ENCODE measurements at regions not wholly inside any gene's neighbourhood (a gene's known extent, or its start where the extent isn't known, plus 50 kb on each side); places are given as distances from the start of the nearest gene placed in this dataset.

DNA sequence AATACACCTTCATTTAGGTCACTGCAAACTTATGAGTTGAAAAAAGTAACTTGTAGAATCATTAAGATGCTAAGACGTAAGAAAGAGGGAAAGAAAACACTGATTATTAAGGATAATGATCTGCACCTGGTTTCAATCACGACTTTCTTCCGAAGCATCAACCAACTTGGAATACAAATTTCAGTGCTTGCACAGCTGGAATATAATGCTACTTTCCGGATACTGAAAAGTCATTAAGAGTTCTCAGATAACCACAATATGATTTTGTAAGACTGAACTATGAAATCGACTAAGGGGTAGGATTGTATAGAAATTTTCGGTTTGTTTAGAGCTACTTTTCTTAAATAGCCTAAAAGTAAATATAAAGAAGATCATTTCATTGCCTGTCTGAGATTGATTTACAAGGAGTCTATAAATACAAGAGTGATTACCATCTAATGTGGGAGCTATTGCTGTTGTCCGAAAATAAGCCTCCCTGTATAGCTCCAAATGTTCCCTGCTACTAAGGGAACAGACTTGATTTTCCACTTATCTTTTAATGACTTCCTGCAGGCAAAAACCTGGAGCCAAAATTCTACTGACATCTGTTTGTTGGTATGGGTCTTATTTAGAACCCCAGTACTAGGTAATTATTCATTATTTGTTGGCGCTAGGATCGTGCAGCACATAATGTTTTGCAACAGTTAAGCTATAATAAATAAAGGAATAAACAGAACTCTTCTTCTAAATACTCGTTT lies 673.3 kb downstream of the KCNT2 start:
- DNase-seq (ENCODE audit: low spot score) = no peak

DNA sequence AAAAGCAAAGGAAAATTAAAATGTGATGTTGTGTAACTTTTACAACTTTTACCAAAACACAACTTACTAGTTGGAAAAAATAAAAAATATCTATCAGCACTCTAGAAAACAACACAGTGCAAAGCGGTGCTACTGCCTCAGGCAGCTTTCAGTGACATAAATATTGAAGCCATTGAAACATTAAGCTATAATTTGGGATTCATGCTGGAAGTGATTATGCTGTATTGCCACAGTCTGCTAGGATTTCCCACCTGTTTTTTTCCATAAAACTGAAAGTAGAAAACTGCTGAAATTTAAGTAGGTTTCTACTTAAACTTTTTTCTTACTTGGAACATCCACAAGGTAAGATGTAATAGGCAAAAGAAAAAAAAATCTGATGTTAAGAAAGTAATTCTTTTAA lies 674.4 kb downstream of the KCNT2 start:
- no peak for DNase-seq (ENCODE audit: low spot score)

DNA sequence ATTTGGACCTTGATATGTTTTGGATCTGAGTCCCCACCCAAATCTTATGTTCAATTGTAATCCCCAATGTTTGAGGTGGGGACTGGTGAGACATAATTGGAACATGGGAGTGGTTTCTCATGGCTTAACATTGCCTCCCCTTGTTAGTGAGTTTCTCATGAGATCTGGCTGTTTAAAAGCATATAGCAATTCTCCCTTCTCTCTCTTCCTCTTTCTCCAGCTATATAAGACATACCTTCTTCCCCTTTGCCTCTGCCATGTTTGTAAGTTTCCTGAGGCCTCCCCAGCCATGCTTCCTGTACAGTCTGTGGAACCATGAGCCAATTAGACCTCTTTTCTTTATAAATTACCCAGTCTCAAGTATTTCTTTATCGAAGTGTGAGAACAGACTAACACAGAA lies 692.4 kb downstream of the KCNT2 start:
- DNase-seq (ENCODE audit: low spot score) = no peak

DNA sequence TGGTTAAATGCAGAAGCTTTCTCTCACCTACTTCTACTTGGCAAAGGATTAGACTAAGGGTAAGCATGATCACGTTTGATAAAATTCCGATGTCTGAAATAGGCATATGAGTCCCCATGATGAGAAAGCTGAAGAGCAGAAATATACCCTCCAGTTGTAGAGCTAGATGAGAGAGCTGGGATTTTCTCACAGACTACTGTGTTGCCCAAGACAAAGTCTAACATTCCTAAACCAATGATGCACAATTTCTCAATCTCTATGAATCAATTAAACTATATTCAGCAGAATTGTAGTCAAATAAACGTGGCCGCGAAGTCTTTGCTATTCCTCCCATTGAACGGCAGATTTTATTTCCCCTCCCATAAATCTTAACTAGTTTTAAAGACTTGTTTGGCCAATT lies 699.2 kb downstream of the KCNT2 start:
- DNase-seq (ENCODE audit: low spot score) = no peak

DNA sequence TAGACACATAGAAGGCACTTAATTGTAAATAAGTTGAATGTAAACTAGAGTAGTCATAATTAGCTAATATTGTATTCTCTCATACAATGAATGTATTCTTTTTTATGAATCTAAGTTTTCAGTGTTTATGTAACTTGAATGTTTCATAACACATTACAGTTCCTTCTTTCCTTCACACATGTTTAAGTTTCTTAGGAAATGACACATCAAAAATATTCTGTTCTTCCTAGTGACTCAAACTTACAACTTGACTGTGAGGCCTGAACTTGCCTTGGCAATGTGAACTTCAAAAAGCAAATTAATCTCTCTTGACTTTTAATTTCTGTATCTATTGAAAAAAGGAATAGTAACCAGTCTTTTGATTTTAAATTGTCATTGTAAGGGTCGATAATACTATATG lies 700.1 kb downstream of the KCNT2 start:
- no peak for DNase-seq (ENCODE audit: low spot score)

DNA sequence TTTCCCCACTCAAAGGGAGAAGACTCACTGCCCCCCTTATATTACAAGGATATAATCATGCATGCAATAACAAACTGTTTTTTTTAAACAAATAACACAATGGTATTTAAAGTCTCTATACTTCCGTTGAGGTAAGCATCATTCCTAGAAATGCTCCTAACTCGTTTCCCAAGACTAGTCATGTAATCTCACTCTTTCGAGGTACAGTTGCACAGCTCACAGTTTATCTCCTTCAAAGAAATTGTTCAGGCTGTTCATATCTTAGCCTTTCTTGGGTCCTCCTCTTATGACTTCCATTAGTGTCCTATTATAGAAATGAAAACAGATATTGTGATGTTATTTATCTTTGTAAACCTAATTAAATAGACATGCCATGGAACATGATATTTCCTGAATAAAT lies 705.0 kb downstream of the KCNT2 start:
- no peak for DNase-seq (ENCODE audit: low spot score)

DNA sequence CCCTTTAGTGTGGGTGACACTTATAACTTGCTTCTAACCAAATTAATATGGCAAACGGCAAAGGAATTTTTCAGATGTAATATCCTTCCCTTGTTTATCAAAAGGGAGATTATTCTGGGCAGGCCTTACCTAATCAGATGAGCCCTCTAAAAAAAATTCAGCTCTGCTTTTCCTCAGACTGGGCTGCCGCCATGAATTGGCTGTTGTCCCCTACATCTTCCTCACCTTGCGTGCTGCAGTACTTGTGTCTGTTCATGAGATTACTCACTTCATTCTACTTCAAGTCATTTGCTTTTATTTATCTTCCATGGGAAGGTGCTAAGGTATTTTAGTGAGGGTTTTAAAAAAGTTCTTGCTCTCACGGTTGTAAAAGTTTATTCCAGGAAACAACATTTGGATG lies 705.5 kb downstream of the KCNT2 start:
- DNase-seq (ENCODE audit: low spot score) = no peak

DNA sequence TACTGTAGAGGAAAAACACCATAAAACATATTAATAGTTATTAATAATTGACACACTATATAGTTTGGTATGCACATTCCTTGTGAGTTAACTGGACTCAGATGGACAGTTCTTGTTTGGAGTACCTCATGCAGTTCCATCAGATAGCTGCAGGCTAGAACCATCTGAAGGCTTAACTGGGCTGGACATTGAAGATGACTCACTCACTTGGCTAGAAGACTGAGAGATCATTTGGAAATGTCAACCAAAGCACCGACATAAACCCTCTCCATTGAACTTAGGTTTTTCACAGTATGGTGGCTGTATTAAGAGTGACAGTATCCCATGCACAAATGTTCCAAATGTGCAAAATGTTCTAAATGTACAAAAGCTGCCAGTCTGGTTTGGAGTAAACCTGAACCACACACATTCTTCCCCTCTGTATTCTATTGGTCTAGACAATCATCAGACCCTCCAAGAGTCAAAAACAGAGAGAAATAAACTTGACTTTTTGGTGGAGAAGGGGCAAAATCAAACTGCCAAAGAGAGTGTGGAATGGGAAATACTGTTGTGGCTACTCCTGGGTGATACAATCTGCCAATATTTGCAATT lies 708.4 kb downstream of the KCNT2 start:
- DNase-seq (ENCODE audit: low spot score) = peak; percentile 35

DNA sequence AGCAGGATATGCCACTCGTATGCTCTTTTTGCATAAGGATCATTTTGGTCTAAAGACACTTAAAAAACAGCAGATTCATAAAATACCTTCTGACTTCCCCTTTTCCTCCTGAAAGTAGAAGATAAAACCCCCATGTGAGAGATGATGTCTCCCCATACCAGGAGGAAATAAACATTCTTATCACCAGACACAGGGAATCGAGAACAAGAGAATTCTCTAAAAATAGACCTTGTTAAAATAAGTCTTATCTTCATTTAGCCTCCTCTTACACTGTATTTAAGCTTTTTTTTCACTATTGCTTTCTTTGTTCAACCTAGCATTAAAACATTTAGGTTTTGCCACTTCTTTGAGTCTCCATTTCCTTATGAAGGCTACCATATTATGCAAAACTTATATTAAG lies 709.3 kb downstream of the KCNT2 start:
- DNase-seq (ENCODE audit: low spot score) = no peak

DNA sequence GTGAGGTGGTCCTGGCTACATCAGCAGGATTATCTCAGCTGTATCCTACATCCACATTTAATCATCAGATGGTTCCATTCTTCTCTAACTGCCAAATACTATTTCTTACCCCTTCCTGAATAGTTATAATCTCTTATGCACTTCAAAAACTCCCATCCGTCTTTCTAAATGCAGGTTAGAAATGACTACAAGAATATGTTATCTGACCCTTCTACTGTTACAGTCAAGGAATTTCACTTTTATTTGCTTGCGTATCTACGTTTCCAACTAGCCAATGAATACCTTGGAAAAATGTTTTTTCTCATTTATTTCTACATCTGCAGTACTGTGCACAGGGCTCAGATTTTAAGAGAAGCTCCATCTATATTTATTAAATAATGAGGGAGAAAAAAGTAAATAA lies 709.9 kb downstream of the KCNT2 start:
- DNase-seq (ENCODE audit: low spot score) = no peak

DNA sequence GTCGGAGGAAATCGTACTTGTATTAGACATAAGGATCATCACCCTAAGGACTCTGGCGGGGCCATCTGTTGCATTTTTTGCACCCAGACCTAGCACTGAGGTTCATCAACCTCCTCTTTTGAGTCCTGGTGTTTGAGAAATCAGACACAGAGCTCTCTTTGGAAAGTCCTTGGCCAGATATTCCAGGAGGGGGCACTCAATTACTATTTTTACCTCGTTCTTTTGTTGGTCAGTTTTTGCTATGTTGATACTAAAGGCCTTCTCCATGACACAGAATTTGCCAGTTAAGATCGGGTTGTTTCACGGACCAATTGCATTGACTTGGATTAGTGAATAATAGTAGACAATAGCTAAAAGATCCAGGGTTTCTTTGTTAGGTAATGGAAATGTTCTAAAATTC lies 711.2 kb downstream of the KCNT2 start:
- DNase-seq (ENCODE audit: low spot score) = no peak

DNA sequence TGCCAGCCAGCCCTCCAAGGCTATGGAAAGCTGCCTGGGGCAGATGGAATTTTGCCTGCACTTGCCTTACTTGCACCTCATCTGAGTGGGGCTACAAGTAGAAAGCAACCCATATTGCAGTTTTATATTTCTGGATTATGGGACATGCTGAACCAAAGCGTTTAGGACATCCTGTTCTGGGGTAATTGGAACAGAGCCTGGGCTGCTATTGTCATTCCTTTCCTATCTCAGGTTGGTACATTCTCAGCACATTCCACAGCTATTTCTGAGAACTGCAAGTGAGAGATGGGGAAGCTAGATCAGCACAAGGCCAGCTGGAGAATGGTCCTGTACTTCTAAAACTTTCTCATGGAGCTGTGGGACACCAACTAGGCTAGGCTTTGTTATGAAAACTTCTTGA lies 713.8 kb downstream of the KCNT2 start:
- no peak for DNase-seq (ENCODE audit: low spot score)

DNA sequence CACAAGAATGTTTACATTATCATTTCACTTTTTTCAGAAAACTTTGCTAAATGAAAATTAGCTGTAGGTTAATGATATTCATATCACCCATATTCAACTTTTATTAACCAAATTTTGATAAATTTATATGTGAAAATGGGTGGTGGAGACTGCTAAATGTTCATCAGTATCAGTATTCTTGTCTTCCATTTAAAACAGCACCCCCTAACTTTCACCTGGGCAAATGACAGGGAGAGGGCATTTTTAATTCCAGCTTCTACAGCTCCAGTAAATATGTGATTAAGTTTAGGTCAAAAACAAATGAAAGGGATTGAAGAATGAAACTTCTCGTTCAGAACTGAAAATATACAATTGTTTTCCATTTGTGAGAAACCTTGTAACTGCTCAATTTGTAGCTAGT lies 722.2 kb downstream of the KCNT2 start:
- DNase-seq (ENCODE audit: low spot score) = no peak

DNA sequence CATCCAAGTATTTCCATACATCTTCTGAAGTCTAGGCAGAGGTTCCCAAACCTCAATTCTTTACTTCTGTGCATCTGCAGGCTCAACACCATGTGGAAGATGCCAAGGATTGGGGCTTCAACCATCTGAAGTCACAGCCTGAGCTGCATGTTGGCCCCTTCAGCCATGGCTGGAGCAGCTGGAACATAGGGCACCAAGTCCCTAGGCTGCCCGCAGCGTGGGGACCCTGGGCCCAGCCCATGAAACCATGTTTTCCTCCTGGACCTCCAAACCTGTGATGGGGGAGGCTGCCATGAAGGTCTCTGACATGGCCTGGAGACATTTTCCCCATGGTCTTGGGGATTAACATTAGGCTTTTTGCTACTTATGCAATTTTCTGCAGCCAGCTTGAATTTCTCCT lies 729.8 kb downstream of the KCNT2 start:
- DNase-seq (ENCODE audit: low spot score) = no peak

DNA sequence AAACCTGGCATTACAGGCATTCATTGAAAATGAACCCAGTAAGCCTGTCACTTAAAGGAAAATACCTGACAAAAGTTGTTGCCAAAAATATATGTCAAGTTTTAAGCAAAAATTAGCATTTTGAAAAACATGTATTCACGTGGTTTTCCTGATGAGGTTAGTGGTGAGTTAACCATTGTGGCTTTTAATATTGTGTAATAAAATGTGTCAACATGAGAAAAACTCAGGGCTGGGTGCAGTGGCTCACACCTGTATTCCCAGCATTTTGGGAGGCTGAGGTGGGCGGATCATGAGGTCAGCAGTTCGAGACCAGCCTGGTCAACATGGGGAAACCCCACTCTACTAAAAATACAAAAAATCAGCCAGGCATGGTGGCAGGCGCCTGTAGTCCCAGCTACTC lies 731.4 kb downstream of the KCNT2 start:
- no peak for DNase-seq (ENCODE audit: low spot score)

DNA sequence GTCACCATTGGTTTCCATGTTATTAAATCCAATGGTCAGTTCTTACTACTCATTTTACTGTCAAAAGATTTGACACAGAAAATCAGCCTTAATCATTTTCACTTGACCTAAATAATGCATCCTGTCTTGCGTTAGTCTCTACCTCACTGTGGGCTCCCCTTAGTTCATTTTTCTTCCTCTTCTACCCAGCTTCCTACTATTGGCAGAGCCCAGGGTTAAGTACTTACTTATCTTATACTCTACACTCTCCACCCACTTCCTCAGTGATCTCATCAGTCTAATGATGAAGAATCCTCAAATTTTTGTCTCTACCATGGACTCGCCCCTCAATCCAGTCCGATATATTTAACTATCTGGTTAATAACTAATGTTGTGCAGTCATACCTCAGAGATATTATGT lies 735.9 kb downstream of the KCNT2 start:
- DNase-seq (ENCODE audit: low spot score) = no peak

DNA sequence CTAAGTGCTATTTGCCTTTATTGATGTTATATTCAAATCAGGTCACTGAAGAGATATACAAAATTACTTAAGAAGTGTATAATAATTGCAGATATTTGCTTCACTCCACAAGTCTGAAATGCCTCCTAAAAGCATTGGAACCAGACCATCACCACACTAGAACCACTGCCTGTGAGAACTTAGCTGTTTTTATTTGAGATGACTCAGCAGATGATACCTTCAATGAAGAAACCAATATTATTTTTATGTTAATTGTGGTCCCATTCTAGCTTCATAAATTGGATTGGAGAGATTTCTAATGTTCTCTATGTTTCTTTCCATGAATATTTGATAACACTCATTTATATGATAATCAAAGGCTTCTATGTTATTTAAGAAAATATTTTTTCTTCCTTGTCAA lies 740.6 kb downstream of the KCNT2 start:
- no peak for DNase-seq (ENCODE audit: low spot score)

DNA sequence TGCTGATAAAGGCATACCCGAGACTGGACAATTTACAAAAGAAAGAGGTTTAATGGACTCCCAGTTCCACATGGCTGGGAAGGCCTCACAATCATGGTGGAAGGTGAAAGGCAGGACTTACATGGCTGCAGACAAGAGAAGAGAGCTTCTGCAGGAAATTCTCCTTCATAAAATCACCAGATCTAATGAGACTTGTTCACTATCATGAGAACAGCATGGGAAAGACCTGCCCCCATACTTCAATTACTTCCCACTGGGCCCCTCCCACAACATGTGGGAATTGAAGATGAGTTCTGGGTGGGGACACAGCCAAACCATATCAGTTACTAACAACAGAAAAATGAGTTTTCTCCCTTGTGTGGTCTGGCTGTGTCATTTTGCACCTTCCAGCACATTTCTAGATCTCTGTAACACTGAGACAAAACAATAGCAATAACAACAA lies 741.4 kb downstream of the KCNT2 start:
- no peak for DNase-seq (ENCODE audit: low spot score)

DNA sequence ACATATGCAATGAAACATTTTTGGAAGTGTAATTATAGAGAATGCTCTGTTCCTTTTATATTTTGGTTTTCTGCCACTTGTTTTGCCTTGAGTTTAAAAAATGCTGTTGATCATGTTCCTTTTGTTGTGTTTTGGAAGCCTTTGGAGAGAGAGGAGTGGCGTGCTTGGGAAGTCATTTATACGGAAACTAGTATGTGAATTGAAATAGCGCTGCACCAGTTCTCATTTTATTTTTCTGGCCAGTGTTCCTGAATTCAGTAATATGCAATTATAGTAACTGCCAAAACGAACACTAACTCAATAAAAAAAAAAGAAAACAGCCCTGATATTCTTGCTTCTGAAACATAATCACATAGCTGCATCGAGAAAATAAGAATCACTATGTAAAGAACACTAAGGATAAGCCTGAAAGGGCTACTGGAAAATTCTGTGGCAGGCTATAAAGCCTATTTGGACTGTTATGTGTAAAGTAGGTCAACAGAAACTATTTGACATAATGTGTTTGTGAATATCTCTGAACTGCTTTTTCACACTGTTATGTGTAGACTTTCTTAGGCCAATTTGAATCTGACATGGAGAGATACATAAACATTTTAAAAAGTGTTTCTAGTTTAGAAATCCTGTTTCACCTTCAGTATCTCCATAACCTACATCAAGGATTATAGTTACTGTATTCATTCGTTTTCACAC lies 742.0 kb downstream of the KCNT2 start:
- no peak for DNase-seq (ENCODE audit: low spot score)

DNA sequence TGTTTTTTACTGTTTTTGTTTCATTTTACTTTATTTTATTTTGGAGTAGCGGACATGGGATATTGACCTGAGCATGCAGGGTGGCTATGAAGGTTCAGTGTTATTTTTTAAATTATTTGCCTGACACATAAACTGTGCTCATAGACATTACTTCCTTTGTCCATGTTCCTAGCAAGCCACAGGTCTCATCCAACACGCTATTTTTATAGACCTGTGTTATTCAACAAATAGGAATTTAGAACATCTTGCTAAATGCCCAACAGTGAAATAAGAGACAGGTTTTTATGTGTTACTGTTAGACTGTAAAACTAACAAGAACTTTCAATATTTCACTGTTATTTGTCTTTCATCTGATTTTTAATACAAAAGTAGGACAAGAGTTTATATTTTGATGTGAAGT lies 756.4 kb downstream of the KCNT2 start:
- DNase-seq (ENCODE audit: low spot score) = peak; percentile 4

DNA sequence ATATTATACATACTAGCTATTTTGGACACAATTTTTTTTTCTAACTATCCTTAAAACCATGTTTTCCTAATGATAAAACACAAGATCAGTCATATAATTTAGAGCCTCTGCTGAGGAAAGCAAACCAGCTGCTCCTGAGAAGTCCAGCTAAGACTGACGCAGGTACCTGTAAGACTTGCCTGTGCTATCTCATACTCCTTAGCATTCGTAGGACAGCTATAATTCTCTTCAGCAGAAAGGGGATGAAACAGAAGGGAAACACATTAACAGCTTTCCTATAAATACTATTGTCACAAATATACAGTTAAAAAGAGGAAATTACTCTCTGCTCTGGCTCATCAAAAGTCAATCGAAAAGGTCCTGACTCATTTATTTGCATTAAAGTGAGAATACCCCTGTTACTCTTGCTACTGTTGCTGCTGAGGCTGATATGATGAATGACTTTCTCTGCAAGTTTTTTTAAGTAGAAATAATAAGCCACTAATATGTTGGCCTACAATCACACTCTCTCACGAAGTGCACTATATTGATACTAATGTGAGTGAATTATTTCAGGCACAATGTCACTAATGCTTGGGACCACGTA lies 757.1 kb downstream of the KCNT2 start:
- no peak for DNase-seq (ENCODE audit: low spot score)

DNA sequence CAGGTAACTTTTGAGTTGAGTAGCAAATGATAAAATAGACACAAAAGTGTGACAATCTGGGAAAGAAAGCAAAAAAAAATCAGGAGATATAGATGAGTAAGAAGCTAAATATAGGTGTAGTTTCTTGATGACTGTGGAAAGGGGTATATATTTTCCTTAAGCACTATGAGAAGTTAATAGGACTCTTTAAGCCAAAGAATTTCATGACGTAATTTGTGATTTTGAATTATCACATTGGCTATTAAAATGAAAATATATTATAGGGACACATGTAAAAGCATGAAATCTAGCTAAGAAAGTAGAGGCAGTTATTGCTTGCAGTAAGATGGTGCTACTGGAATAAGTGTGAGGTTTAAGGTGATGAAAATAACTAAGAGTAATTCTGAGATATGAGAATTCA lies 759.1 kb downstream of the KCNT2 start:
- DNase-seq (ENCODE audit: low spot score) = no peak
